B cell (primary cell): ENCODE measurements at regions not wholly inside any gene's neighbourhood (a gene's known extent, or its start where the extent isn't known, plus 50 kb on each side); places are given as distances from the start of the nearest gene placed in this dataset.

ENCODE experiments used
- ATAC-seq: fragments of 200-7000 bp; cut with Tn5 transposase; one replicate; pipeline ENCODE4 v1.10.0; 2021; ENCODE audit warnings: low read depth, mild to moderate bottlenecking, moderate number of reproducible peaks, moderate library complexity
- CTCF ChIA-PET: fragments of 350-600 bp; sonication (Branson Sonifier 250); formaldehyde crosslinking; loops from one replicate; lab custom pipeline; 2021; ENCODE audit warnings: antibody characterized with exemption, inconsistent platforms; lab: Charles Lee
- POLR2A ChIA-PET: fragments of 350-600 bp; sonication (Branson Sonifier 250); formaldehyde crosslinking; loops from one replicate; lab custom pipeline; 2021; ENCODE audit warnings: antibody characterized with exemption; lab: Charles Lee
- DNase-seq: peaks from one replicate; pipeline ENCODE4 v3.0.0; 2013
- H2AFZ ChIP-seq: 2 replicates; pipeline ENCODE4 v1.6.1; 2012; ENCODE audit warnings: mild to moderate bottlenecking, low read depth, low read length; ENCODE audit not compliant: insufficient read depth, poor library complexity, severe bottlenecking
- H3K27ac ChIP-seq, 2 donors: 1 replicate in 1 of 2; 2 replicates in 1 of 2; pipeline ENCODE4 v1.5.1; 2012 to 2013; ENCODE audit warnings: low read length in 2 of 2, mild to moderate bottlenecking in 2 of 2, moderate library complexity in 1 of 2
- H3K27me3 ChIP-seq, 4 experiments: fragments of 200-600 bp in 1 of 4; sonication (generic) in 1 of 4; replicated peaks in 1 of 4; 1 replicate in 2 of 4; 2 replicates in 2 of 4; pipeline versions ENCODE4 v1.6.1 to v1.7.0; 2013 to 2016; ENCODE audit warnings: low read length in 3 of 4, mild to moderate bottlenecking in 2 of 4, mixed read lengths in 1 of 4, moderate library complexity in 1 of 4; ENCODE audit not compliant: insufficient read depth in 4 of 4, control insufficient read depth in 3 of 4; ENCODE audit errors: control extremely low read depth in 1 of 4
- H3K36me3 ChIP-seq, 2 experiments: replicated peaks in 1 of 2; 1 replicate in 1 of 2; 2 replicates in 1 of 2; pipeline versions ENCODE4 v1.6.1 to v1.7.1; 2013; ENCODE audit warnings: low read length in 1 of 2; ENCODE audit not compliant: insufficient read depth in 2 of 2, control insufficient read depth in 1 of 2; ENCODE audit errors: control extremely low read depth in 1 of 2, extremely low read depth in 1 of 2
- H3K4me1 ChIP-seq, 2 donors: fragments of 200-600 bp in 1 of 2; sonication (generic) in 1 of 2; 1 replicate in 1 of 2; 2 replicates in 1 of 2; pipeline versions ENCODE4 v1.5.1 to v1.6.1; 2013 to 2017; ENCODE audit warnings: low read length in 2 of 2; ENCODE audit not compliant: control insufficient read depth in 2 of 2, insufficient read depth in 2 of 2
- H3K4me2 ChIP-seq: replicated peaks from 2 replicates; pipeline ENCODE3; 2012; ENCODE audit warnings: mild to moderate bottlenecking, low read depth, low read length; ENCODE audit not compliant: poor library complexity, severe bottlenecking
- H3K4me3 ChIP-seq, 5 experiments: fragments of 200-600 bp in 1 of 5; sonication (generic) in 1 of 5; 1 replicate in 3 of 5; 2 replicates in 2 of 5; pipeline versions ENCODE4 v1.5.1 to v1.7.0; 2011 to 2016; ENCODE audit warnings: low read length in 4 of 5, mild to moderate bottlenecking in 4 of 5, low read depth in 2 of 5, control low read depth in 1 of 5, moderate library complexity in 1 of 5; ENCODE audit not compliant: insufficient read depth in 1 of 5; ENCODE audit errors: control extremely low read depth in 1 of 5, extremely low read depth in 1 of 5
- H3K79me2 ChIP-seq: fragments of 200-600 bp; sonication (generic); one replicate; pipeline ENCODE4 v1.6.0; 2016; ENCODE audit warnings: low read length; ENCODE audit not compliant: control insufficient read depth, insufficient read depth
- H3K9ac ChIP-seq: fragments of 200-600 bp; sonication (generic); 2 replicates; pipeline ENCODE4 v1.6.1; 2017; ENCODE audit warnings: mild to moderate bottlenecking, low read length, moderate library complexity
- H3K9me3 ChIP-seq, 3 donors: one replicate each; pipeline versions ENCODE4 v1.6.1 to v1.7.1; 2013; ENCODE audit warnings: low read length in 2 of 3; ENCODE audit not compliant: control insufficient read depth in 2 of 3, insufficient read depth in 1 of 3; ENCODE audit errors: control extremely low read depth in 1 of 3
- H4K20me1 ChIP-seq: 2 replicates; pipeline ENCODE4 v1.6.0; 2012; ENCODE audit warnings: mild to moderate bottlenecking, low read length; ENCODE audit not compliant: insufficient read depth, control insufficient read depth, poor library complexity, severe bottlenecking
- H3K27ac Mint-ChIP-seq: one replicate; pipeline ENCODE4 v1.8.0; 2021; ENCODE audit warnings: mixed read lengths
- H3K27me3 Mint-ChIP-seq: one replicate; pipeline ENCODE4 v1.8.0; 2021; ENCODE audit warnings: mixed read lengths
- H3K4me1 Mint-ChIP-seq: one replicate; pipeline ENCODE4 v1.8.0; 2021; ENCODE audit warnings: mixed read lengths
- H3K4me3 Mint-ChIP-seq: one replicate; pipeline ENCODE4 v1.8.0; 2021; ENCODE audit warnings: mixed read lengths
- H3K9me3 Mint-ChIP-seq: one replicate; pipeline ENCODE4 v1.8.0; 2022; ENCODE audit warnings: mixed read lengths; ENCODE audit not compliant: insufficient read depth
- CTCF ChIP-seq: fragments of 200-600 bp; IDR thresholded peaks from one replicate; pipeline ENCODE4 v1.8.0; 2022; ENCODE audit warnings: antibody characterized with exemption, mild to moderate bottlenecking
- EZH2 ChIP-seq: IDR thresholded peaks from 2 replicates; pipeline ENCODE4 v1.6.1; 2012; ENCODE audit warnings: borderline replicate concordance, low read depth, mild to moderate bottlenecking, moderate library complexity, low read length; ENCODE audit not compliant: insufficient read depth, poor library complexity, severe bottlenecking
- WGBS: methylation state at CpG from one replicate; pipeline ENCODE4 v1.1.5; 2013; ENCODE audit warnings: missing lambda C conversion rate; ENCODE audit not compliant: insufficient coverage; 5-methylcytosine and 5-hydroxymethylcytosine counted together
- intact Hi-C: fragments of 100-400 bp; cut with micrococcal nuclease; formaldehyde crosslinking; loops from one replicate; pipeline ENCODE4 v1.10.0; 2022

GRCh38 chr20:16215041-16215440, 358.2 kb downstream of the KIF16B start:
- POLR2A ChIA-PET, result no interaction called here
- ATAC-seq, result no peak

GRCh38 chr20:16212790-16213189, 360.5 kb downstream of the KIF16B start:
- CTCF ChIA-PET, result no interaction called here
- peaks cover 21% of the 10 kb centered on the region for H3K4me1 Mint-ChIP-seq
- H3K27me3 Mint-ChIP-seq, result no peaks in the 10 kb centered on the region
- H3K79me2 ChIP-seq, result no peaks in the 10 kb centered on the region
- H4K20me1 ChIP-seq, result no peaks in the 10 kb centered on the region
- no peaks in the 10 kb centered on the region for H3K27me3 ChIP-seq
- no peak overlapping the region for H2AFZ ChIP-seq
- H3K4me2 ChIP-seq, result peak overlapping the region; percentile 44
- H3K4me3 ChIP-seq, result no peak overlapping the region
- DNase-seq (peak; percentile 40), ATAC-seq (peak; percentile 49)
- POLR2A ChIA-PET, result no interaction called here
- peaks cover under 1% of the 10 kb centered on the region for H3K9me3 Mint-ChIP-seq
- no CpG with 5 or more reads among the region's 6 CpGs for WGBS
- TF ChIP-seq EZH2 (no peak), CTCF (no peak)
- H3K9ac ChIP-seq, result no peak overlapping the region
- peaks cover 0 to 10% (median 0%) of the 10 kb centered on the region in 3 donors for H3K9me3 ChIP-seq
- H3K27ac ChIP-seq, result no peak overlapping the region
- peaks cover 14 to 15% of the 10 kb centered on the region in 2 donors for H3K4me1 ChIP-seq
- no peaks in the 10 kb centered on the region for H3K36me3 ChIP-seq
- H3K4me3 Mint-ChIP-seq, result no peak overlapping the region
- intact Hi-C loops, result no loop called here
- no peak overlapping the region for H3K27ac Mint-ChIP-seq

More at GRCh38 chr20:16215041-16215440, 358.2 kb downstream of the KIF16B start:
- Mint-ChIP-seq H3K4me3 (no peak overlapping the region), H3K27ac (no peak overlapping the region), H3K9me3 (peaks cover 8% of the 10 kb centered on the region), H3K4me1 (peaks cover 25% of the 10 kb centered on the region), H3K27me3 (no peaks in the 10 kb centered on the region)
- Histone ChIP-seq H3K9ac (no peak overlapping the region), H3K4me1 (peaks cover 14 to 23% of the 10 kb centered on the region in 2 donors), H3K27me3 (no peaks in the 10 kb centered on the region), H3K4me3 (no peak overlapping the region), H3K36me3 (no peaks in the 10 kb centered on the region), H3K9me3 (peaks cover 0 to 10% (median 0%) of the 10 kb centered on the region in 3 donors), H3K79me2 (no peaks in the 10 kb centered on the region), H3K4me2 (no peak overlapping the region), H3K27ac (no peak overlapping the region), H4K20me1 (no peaks in the 10 kb centered on the region), H2AFZ (peak overlapping the region; percentile 23)
- no peak for DNase-seq
- CTCF ChIA-PET, result no interaction called here
- WGBS, result 26% methylated on average over 2 of the region's 4 CpGs
- intact Hi-C loops, result no loop called here
- TF ChIP-seq EZH2, result no peak
- no peak for TF ChIP-seq CTCF
